ENCODE measurements at regions not wholly inside any gene's neighbourhood (a gene's known extent, or its start where the extent isn't known, plus 50 kb on each side); places are given as distances from the start of the nearest gene placed in this dataset.

- no peak for DNase-seq
Measured at GRCh38 chr4:35516102-35516501, 728.2 kb downstream of the ARAP2 start.

GRCh38 chr4:35520059-35520458 lies 724.3 kb downstream of the ARAP2 start:
- no peak for DNase-seq

GRCh38 chr4:35521682-35522081 lies 722.6 kb downstream of the ARAP2 start:
- DNase-seq = no peak

GRCh38 chr4:35525192-35525978 lies 718.9 kb downstream of the ARAP2 start:
- DNase-seq = no peak

GRCh38 chr4:35526456-35526855 lies 717.9 kb downstream of the ARAP2 start:
- DNase-seq = no peak

- DNase-seq = peak; percentile 11
Measured at GRCh38 chr4:35534962-35535361, 709.4 kb downstream of the ARAP2 start.

GRCh38 chr4:35538807-35539206 lies 705.5 kb downstream of the ARAP2 start:
- no peak for DNase-seq

GRCh38 chr4:35539404-35540055 lies 704.8 kb downstream of the ARAP2 start:
- no peak for DNase-seq

- DNase-seq = no peak
Measured at GRCh38 chr4:35541146-35541887, 703.0 kb downstream of the ARAP2 start.

GRCh38 chr4:35541888-35542213 lies 702.5 kb downstream of the ARAP2 start:
- no peak for DNase-seq

- DNase-seq = no peak
Measured at GRCh38 chr4:35548921-35549320, 695.4 kb downstream of the ARAP2 start.

- no peak for DNase-seq
Measured at GRCh38 chr4:35556387-35556786, 687.9 kb downstream of the ARAP2 start.

- no peak for DNase-seq
Measured at GRCh38 chr4:35559559-35560365, 684.6 kb downstream of the ARAP2 start.

GRCh38 chr4:35562861-35563260 lies 681.5 kb downstream of the ARAP2 start:
- DNase-seq = no peak

GRCh38 chr4:35565640-35566039 lies 678.7 kb downstream of the ARAP2 start:
- no peak for DNase-seq

GRCh38 chr4:35591035-35591434 lies 653.3 kb downstream of the ARAP2 start:
- no peak for DNase-seq

- DNase-seq = no peak
Measured at GRCh38 chr4:35604252-35604651, 640.1 kb downstream of the ARAP2 start.

GRCh38 chr4:35604724-35605123 lies 639.6 kb downstream of the ARAP2 start:
- DNase-seq = no peak

- DNase-seq = no peak
Measured at GRCh38 chr4:35608205-35608604, 636.1 kb downstream of the ARAP2 start.

GRCh38 chr4:35614120-35614519 lies 630.2 kb downstream of the ARAP2 start:
- no peak for DNase-seq

GRCh38 chr4:35639929-35640328 lies 604.4 kb downstream of the ARAP2 start:
- no peak for DNase-seq

GRCh38 chr4:35643661-35644060 lies 600.7 kb downstream of the ARAP2 start:
- DNase-seq = no peak

GRCh38 chr4:35644591-35644990 lies 599.7 kb downstream of the ARAP2 start:
- DNase-seq = no peak

All from skin of body (tissue), 1 donor.